Endodermal cell (in vitro differentiated cells): ENCODE measurements at regions not wholly inside any gene's neighbourhood (a gene's known extent, or its start where the extent isn't known, plus 50 kb on each side); places are given as distances from the start of the nearest gene placed in this dataset.

Source experiments
- DNase-seq: peaks from one replicate; pipeline ENCODE4 v3.0.0-alpha.2; 2017
- H3K27ac ChIP-seq: 2 replicates; pipeline ENCODE4 v1.5.1; 2013; ENCODE audit warnings: mild to moderate bottlenecking, low read depth, low read length, moderate library complexity
- H3K27me3 ChIP-seq: 2 replicates; pipeline ENCODE4 v1.6.1; 2013; ENCODE audit warnings: mild to moderate bottlenecking, low read length, moderate library complexity; ENCODE audit not compliant: insufficient read depth, control insufficient read depth, poor library complexity, severe bottlenecking
- H3K36me3 ChIP-seq: 2 replicates; pipeline ENCODE4 v1.7.0; 2013; ENCODE audit warnings: mild to moderate bottlenecking, low read length, moderate library complexity; ENCODE audit not compliant: control insufficient read depth, insufficient read depth
- H3K4me1 ChIP-seq: one replicate; pipeline ENCODE4 v1.7.0; 2013; ENCODE audit warnings: low read length; ENCODE audit not compliant: control insufficient read depth, insufficient read depth
- H3K4me3 ChIP-seq: 2 replicates; pipeline ENCODE4 v1.5.1; 2013; ENCODE audit warnings: mild to moderate bottlenecking, low read length, moderate library complexity
- H3K9ac ChIP-seq: 2 replicates; pipeline ENCODE4 v1.6.1; 2013; ENCODE audit warnings: mild to moderate bottlenecking, low read length, moderate library complexity; ENCODE audit not compliant: poor library complexity, severe bottlenecking; ENCODE audit errors: extremely low read depth
- H3K9me3 ChIP-seq: 2 replicates; pipeline ENCODE4 v1.6.1; 2013; ENCODE audit warnings: mild to moderate bottlenecking, low read length, moderate library complexity; ENCODE audit not compliant: control insufficient read depth
- H3K27ac Mint-ChIP-seq: 2 replicates; pipeline ENCODE4 v1.8.0; 2020; ENCODE audit warnings: mixed read lengths
- H3K27me3 Mint-ChIP-seq: 2 replicates; pipeline ENCODE4 v1.8.0; 2021; ENCODE audit warnings: mild to moderate bottlenecking, mixed read lengths; ENCODE audit not compliant: insufficient read depth
- H3K36me3 Mint-ChIP-seq: 2 replicates; pipeline ENCODE4 v1.8.0; 2020; ENCODE audit warnings: low read depth, mixed read lengths
- H3K4me1 Mint-ChIP-seq: 2 replicates; pipeline ENCODE4 v1.8.0; 2020; ENCODE audit warnings: mixed read lengths
- H3K4me3 Mint-ChIP-seq: 2 replicates; pipeline ENCODE4 v1.8.0; 2020; ENCODE audit warnings: mild to moderate bottlenecking, moderate library complexity, mixed read lengths
- H3K9me3 Mint-ChIP-seq: 2 replicates; pipeline ENCODE4 v1.8.0; 2020; ENCODE audit warnings: mild to moderate bottlenecking, mixed read lengths
- CTCF ChIP-seq: fragments of 200-600 bp; sonication (generic); conservative IDR thresholded peaks from 2 replicates; pipeline ENCODE4 v1.5.0; 2021; ENCODE audit warnings: antibody characterized with exemption, mild to moderate bottlenecking
- WGBS, 2 experiments: methylation state at CpG; one replicate each; pipeline versions ENCODE4 v1.1.5 to v1.1.7; 2013; ENCODE audit warnings: missing lambda C conversion rate in 2 of 2, mixed read lengths in 1 of 2; ENCODE audit not compliant: insufficient coverage in 1 of 2, insufficient read length in 1 of 2; 5-methylcytosine and 5-hydroxymethylcytosine counted together

- Histone ChIP-seq H3K9me3 (no peaks in the 10 kb centered on the region), H3K4me3 (no peak overlapping the region), H3K27me3 (no peaks in the 10 kb centered on the region), H3K36me3 (no peaks in the 10 kb centered on the region), H3K9ac (no peak overlapping the region), H3K27ac (no peak overlapping the region), H3K4me1 (no peaks in the 10 kb centered on the region)
- H3K4me1 Mint-ChIP-seq: no peaks in the 10 kb centered on the region
- no peaks in the 10 kb centered on the region for H3K36me3 Mint-ChIP-seq
- WGBS, 2 experiments: 14 to 23% methylated on average over 1 of the region's 2 CpGs
- no peak overlapping the region for H3K4me3 Mint-ChIP-seq
- H3K27ac Mint-ChIP-seq: no peak overlapping the region
- H3K27me3 Mint-ChIP-seq: no peaks in the 10 kb centered on the region
- no peak for DNase-seq
- H3K9me3 Mint-ChIP-seq: no peaks in the 10 kb centered on the region
- TF ChIP-seq CTCF: peak; percentile 73
Observed at GRCh38 chr7:130814778-130815335, 80.8 kb upstream of the KLF14 start.

- H3K4me1 ChIP-seq: no peaks in the 10 kb centered on the region
- no peaks in the 10 kb centered on the region for H3K9me3 ChIP-seq
- H3K4me3 ChIP-seq: no peak overlapping the region
- WGBS, 2 experiments: 80 to 100% methylated on average over 1 to 2 of the region's 2 CpGs
- H3K27ac Mint-ChIP-seq: no peak overlapping the region
- no peak overlapping the region for H3K27ac ChIP-seq
- no peaks in the 10 kb centered on the region for H3K9me3 Mint-ChIP-seq
- no peak overlapping the region for H3K9ac ChIP-seq
- H3K27me3 ChIP-seq: no peaks in the 10 kb centered on the region
- H3K4me3 Mint-ChIP-seq: no peak overlapping the region
- DNase-seq: no peak
- no peaks in the 10 kb centered on the region for H3K36me3 Mint-ChIP-seq
- no peak for TF ChIP-seq CTCF
- H3K27me3 Mint-ChIP-seq: no peaks in the 10 kb centered on the region
- H3K36me3 ChIP-seq: no peaks in the 10 kb centered on the region
- no peaks in the 10 kb centered on the region for H3K4me1 Mint-ChIP-seq
Observed at GRCh38 chr7:130818056-130818455, 84.0 kb upstream of the KLF14 start.

DNA sequence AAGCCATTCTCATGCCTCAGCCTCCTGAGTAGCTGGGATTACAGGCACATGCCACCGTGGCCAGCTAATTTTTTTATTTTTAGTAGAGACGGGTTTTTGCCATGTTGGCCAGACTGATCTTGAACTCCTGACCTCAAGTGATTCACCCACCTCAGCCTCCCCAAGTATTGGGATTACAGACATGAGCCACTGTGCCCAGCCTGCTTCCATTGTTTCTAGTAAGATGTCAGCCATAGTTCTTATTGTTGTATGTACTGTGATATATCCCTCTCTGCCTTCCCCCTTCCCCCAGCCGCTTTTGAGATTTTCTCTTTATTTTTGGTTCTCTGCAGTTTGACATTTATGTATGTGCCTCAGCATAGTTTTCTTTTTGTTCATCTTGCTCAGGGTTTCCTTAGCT is 87.9 kb upstream of the KLF14 start:
- H3K4me3 Mint-ChIP-seq: no peak overlapping the region
- no peaks in the 10 kb centered on the region for H3K4me1 Mint-ChIP-seq
- H3K27me3 Mint-ChIP-seq: no peaks in the 10 kb centered on the region
- Histone ChIP-seq H3K9ac (no peak overlapping the region), H3K27ac (no peak overlapping the region), H3K4me1 (no peaks in the 10 kb centered on the region), H3K27me3 (no peaks in the 10 kb centered on the region), H3K36me3 (no peaks in the 10 kb centered on the region), H3K9me3 (peaks cover 12% of the 10 kb centered on the region), H3K4me3 (no peak overlapping the region)
- no peak for TF ChIP-seq CTCF
- H3K27ac Mint-ChIP-seq: no peak overlapping the region
- H3K36me3 Mint-ChIP-seq: no peaks in the 10 kb centered on the region
- no peak for DNase-seq
- WGBS, 2 experiments: 90 to 91% methylated on average over 2 to 3 of the region's 3 CpGs
- peaks cover 12% of the 10 kb centered on the region for H3K9me3 Mint-ChIP-seq
